ENCODE measurements at regions not wholly inside any gene's neighbourhood (a gene's known extent, or its start where the extent isn't known, plus 50 kb on each side); places are given as distances from the start of the nearest gene placed in this dataset.

GRCh38 chr11:116507016-116507415 is 265.8 kb downstream of the BUD13 start:
- TF ChIP-seq, protein P1, sequence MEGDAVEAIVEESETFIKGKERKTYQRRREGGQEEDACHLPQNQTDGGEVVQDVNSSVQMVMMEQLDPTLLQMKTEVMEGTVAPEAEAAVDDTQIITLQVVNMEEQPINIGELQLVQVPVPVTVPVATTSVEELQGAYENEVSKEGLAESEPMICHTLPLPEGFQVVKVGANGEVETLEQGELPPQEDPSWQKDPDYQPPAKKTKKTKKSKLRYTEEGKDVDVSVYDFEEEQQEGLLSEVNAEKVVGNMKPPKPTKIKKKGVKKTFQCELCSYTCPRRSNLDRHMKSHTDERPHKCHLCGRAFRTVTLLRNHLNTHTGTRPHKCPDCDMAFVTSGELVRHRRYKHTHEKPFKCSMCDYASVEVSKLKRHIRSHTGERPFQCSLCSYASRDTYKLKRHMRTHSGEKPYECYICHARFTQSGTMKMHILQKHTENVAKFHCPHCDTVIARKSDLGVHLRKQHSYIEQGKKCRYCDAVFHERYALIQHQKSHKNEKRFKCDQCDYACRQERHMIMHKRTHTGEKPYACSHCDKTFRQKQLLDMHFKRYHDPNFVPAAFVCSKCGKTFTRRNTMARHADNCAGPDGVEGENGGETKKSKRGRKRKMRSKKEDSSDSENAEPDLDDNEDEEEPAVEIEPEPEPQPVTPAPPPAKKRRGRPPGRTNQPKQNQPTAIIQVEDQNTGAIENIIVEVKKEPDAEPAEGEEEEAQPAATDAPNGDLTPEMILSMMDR (IDR thresholded peaks at IDR 0.05) = no peak
- TF ChIP-seq POLR2A (IDR thresholded peaks at IDR 0.05) = no peak
